ENCODE measurements at regions not wholly inside any gene's neighbourhood (a gene's known extent, or its start where the extent isn't known, plus 50 kb on each side); places are given as distances from the start of the nearest gene placed in this dataset.

DNA sequence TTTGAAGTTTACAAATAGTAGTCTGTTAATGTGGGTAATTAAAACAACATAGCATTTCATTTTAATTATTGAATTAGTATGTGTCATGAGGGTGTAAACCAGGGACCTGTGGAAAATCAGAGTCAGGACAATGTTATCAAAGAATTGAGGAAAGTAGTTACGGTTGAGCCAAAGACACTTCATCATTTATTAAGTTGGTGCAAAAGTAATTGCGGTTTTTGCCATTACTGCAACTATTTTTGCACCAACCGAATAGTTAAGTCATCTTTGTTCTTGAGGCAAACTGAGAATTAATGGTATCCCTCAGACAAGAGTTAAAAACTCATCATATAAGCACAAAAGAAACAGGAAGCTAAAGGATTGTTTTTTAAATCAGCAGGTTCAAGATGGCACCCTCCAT lies 593.7 kb downstream of the KCNJ2 start:
- DNase-seq (ENCODE audit: low spot score in 2 of 2) = no peak
- H3K4me3 ChIP-seq (ENCODE audit: low read depth, poor library complexity, severe bottlenecking) = no peak overlapping the region
- WGBS, 2 donors = 95% methylated on average over 3 of the region's 3 CpGs
- no peak for TF ChIP-seq POLR2A (IDR thresholded peaks at IDR 0.05)
- TF ChIP-seq, protein P1, sequence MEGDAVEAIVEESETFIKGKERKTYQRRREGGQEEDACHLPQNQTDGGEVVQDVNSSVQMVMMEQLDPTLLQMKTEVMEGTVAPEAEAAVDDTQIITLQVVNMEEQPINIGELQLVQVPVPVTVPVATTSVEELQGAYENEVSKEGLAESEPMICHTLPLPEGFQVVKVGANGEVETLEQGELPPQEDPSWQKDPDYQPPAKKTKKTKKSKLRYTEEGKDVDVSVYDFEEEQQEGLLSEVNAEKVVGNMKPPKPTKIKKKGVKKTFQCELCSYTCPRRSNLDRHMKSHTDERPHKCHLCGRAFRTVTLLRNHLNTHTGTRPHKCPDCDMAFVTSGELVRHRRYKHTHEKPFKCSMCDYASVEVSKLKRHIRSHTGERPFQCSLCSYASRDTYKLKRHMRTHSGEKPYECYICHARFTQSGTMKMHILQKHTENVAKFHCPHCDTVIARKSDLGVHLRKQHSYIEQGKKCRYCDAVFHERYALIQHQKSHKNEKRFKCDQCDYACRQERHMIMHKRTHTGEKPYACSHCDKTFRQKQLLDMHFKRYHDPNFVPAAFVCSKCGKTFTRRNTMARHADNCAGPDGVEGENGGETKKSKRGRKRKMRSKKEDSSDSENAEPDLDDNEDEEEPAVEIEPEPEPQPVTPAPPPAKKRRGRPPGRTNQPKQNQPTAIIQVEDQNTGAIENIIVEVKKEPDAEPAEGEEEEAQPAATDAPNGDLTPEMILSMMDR (IDR thresholded peaks at IDR 0.05) = no peak
- intact Hi-C loops (cut with DNase I; ENCODE audit: low total_unique reads) = loop anchor here (10.0 kb wide), 1 partner anchor 1782 kb away; no protein-coding TSS in a partner anchor

DNA sequence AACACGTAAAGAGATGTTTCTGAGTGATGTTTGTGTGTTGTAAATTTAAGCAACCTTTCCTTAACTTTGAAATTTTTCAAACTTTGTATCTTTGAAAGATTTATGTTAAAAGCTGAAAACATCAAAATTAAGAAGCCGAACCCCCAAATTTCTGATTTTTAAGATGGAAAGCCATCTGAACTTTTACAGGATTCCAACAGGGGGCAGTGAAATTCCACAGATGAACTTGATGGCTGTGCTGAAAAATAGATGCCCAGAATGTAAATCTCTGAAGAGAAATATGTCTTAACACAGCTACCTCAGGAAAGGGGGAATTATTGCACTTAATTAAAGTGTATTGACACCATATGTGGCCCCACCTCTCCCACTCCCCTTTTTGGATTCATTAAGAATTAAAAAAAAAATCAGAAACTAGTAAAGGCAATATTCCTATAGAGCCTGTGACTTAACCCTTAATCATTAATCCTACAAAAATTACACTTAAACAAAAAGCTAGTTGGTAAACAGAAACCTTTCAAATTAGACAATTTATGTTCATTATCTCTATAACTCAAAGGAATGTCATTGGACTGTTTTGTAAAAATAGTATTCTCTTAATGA lies 597.9 kb downstream of the KCNJ2 start:
- WGBS, 2 donors = 32 to 51% methylated on average over 2 of the region's 2 CpGs
- no peak for TF ChIP-seq POLR2A (IDR thresholded peaks at IDR 0.05)
- TF ChIP-seq, protein P1 (IDR thresholded peaks at IDR 0.05) = no peak
- intact Hi-C loops (cut with DNase I; ENCODE audit: low total_unique reads) = loop anchor here (10.0 kb wide), 1 partner anchor 1778 kb away; no protein-coding TSS in a partner anchor
- H3K4me3 ChIP-seq (ENCODE audit: low read depth, poor library complexity, severe bottlenecking) = no peak overlapping the region
- no peak for DNase-seq (ENCODE audit: low spot score in 2 of 2)

DNA sequence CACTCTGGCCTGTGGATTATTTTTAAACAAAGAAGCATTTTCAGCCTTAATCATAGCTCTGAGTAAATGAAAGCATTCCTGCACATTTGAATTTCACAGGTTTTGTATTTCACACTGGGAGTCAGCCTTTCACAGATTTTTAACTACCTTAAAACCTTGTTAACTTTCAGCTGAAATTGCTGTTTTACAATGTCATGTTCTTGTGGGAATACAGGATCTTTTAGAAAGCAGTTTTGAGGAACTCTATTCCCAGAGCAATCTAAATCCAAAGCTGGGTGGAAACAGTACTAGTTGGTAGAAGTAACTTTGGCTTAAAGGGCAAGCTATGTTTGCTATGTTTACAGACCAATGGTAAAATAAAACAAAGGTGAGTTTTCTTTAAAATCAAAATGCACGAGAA lies 600.6 kb downstream of the KCNJ2 start:
- no peak overlapping the region for H3K4me3 ChIP-seq (ENCODE audit: low read depth, poor library complexity, severe bottlenecking)
- TF ChIP-seq POLR2A (IDR thresholded peaks at IDR 0.05) = no peak
- TF ChIP-seq, protein P1 (IDR thresholded peaks at IDR 0.05) = no peak
- DNase-seq (ENCODE audit: low spot score in 2 of 2) = no peak
- 89 to 91% methylated on average over 1 of the region's 1 CpG for WGBS, 2 donors
- intact Hi-C loops (cut with DNase I; ENCODE audit: low total_unique reads) = loop anchor here (10.0 kb wide), 1 partner anchor 1775 kb away; no protein-coding TSS in a partner anchor

DNA sequence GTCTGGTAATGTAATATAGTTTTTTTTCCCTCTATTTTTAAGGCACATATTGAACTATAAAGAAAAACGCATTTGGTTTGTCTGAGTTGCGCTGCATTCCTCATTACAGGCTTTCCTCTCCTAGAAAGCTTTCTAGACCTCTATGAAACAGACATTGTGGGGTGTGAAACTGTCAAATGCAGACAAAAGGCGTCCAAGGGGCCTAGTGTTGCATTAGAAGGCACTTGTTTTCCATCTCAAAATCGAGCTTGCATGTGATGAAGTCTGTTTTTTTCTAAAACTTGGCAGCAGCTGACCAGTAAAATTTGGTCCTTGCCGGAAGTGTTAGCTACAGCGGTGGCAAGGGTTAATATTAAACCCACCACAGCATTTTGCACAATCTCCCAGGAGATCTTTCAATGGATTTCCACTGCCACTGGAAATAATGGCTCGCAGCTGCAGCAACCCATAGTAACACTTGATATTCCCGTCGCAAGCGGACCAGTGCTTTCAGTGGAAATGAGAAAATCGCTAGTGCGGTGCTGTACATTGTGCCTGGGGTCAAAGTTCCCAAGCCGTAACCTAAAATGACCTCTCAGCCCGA lies 602.6 kb downstream of the KCNJ2 start:
- H3K4me3 ChIP-seq (ENCODE audit: low read depth, poor library complexity, severe bottlenecking) = no peak overlapping the region
- intact Hi-C loops (cut with DNase I; ENCODE audit: low total_unique reads) = no loop called here
- 86 to 90% methylated on average over 14 of the region's 14 CpGs for WGBS, 2 donors
- no peak for DNase-seq (ENCODE audit: low spot score in 2 of 2)
- TF ChIP-seq, protein P1 (IDR thresholded peaks at IDR 0.05) = no peak
- no peak for TF ChIP-seq POLR2A (IDR thresholded peaks at IDR 0.05)

DNA sequence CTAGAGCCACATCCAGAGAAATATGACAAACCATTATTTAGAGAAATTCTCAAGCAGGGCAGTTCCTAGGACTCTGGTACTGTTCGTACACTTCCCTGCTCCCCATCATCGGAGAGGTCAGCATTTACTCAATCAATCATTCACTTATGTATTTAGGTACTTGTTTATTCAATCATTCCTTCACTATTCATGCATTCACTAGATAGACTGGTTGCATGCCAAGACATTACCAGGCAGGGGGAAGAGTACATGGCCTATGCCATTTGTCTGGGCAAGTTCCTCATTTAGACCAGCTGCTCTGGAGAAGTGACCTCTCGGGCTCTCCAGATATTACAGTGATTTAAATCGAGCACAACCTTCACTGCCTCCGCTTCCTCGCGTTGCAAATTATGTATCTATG lies 603.4 kb downstream of the KCNJ2 start:
- DNase-seq (ENCODE audit: low spot score in 2 of 2) = no peak
- TF ChIP-seq, protein P1 (IDR thresholded peaks at IDR 0.05) = no peak
- no peak for TF ChIP-seq POLR2A (IDR thresholded peaks at IDR 0.05)
- H3K4me3 ChIP-seq (ENCODE audit: low read depth, poor library complexity, severe bottlenecking) = no peak overlapping the region
- intact Hi-C loops (cut with DNase I; ENCODE audit: low total_unique reads) = no loop called here
- 80 to 91% methylated on average over 7 of the region's 7 CpGs for WGBS, 2 donors
